Activated naive CD8-positive, alpha-beta T cell treated with anti-CD3 and anti-CD28 coated beads for 36 hours (primary cell): ENCODE measurements at regions not wholly inside any gene's neighbourhood (a gene's known extent, or its start where the extent isn't known, plus 50 kb on each side); places are given as distances from the start of the nearest gene placed in this dataset.

Experiments used
- DNase-seq: peaks from one replicate; pipeline ENCODE4 v3.0.0; 2021
- H3K27ac Mint-ChIP-seq: one replicate; pipeline ENCODE4 v1.8.0; 2022; ENCODE audit warnings: mild to moderate bottlenecking, moderate library complexity, mixed read lengths
- H3K27me3 Mint-ChIP-seq: one replicate; pipeline ENCODE4 v1.8.0; 2022; ENCODE audit warnings: mild to moderate bottlenecking, mixed read lengths
- H3K36me3 Mint-ChIP-seq: one replicate; pipeline ENCODE4 v1.8.0; 2021; ENCODE audit warnings: mild to moderate bottlenecking, mixed read lengths
- H3K4me1 Mint-ChIP-seq: one replicate; pipeline ENCODE4 v1.8.0; 2021; ENCODE audit warnings: mixed read lengths
- H3K4me3 Mint-ChIP-seq: one replicate; pipeline ENCODE4 v1.8.0; 2022; ENCODE audit warnings: mild to moderate bottlenecking, moderate library complexity, mixed read lengths
- H3K9me3 Mint-ChIP-seq: one replicate; pipeline ENCODE4 v1.8.0; 2022; ENCODE audit warnings: mixed read lengths

GRCh38 chr22:44378380-44378779 is 65.6 kb upstream of the SHISAL1 start:
- H3K36me3 Mint-ChIP-seq, result peaks cover 7% of the 10 kb centered on the region
- H3K27me3 Mint-ChIP-seq, result peaks cover 18% of the 10 kb centered on the region
- H3K9me3 Mint-ChIP-seq, result peaks cover 17% of the 10 kb centered on the region
- no peak for DNase-seq
- H3K4me1 Mint-ChIP-seq, result no peaks in the 10 kb centered on the region
- H3K27ac Mint-ChIP-seq, result no peak overlapping the region
- no peak overlapping the region for H3K4me3 Mint-ChIP-seq

DNA sequence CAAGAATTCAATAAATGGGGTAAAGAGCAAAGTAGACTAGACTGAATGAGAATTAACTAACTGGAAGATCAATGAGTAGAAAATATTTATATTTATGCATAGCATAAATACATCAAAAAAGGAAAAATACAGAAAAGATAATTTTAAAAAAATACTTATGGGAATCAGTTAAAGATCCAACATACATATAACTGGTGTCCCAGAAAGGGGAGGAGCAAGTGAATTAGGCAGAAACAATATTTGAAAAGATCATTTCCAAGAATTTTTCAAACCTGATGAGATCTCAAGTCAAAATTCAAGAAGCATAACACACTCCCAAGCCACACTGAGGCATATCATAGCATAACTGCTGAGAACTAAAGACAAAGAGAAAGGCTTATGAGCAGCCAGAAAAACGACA is 62.7 kb upstream of the SHISAL1 start:
- H3K4me3 Mint-ChIP-seq, result no peak overlapping the region
- peaks cover 14% of the 10 kb centered on the region for H3K27me3 Mint-ChIP-seq
- no peaks in the 10 kb centered on the region for H3K4me1 Mint-ChIP-seq
- H3K27ac Mint-ChIP-seq, result no peak overlapping the region
- H3K36me3 Mint-ChIP-seq, result peaks cover 7% of the 10 kb centered on the region
- peaks cover 17% of the 10 kb centered on the region for H3K9me3 Mint-ChIP-seq
- DNase-seq, result no peak

- no peak for DNase-seq
- no peak overlapping the region for H3K4me3 Mint-ChIP-seq
- peaks cover 14% of the 10 kb centered on the region for H3K9me3 Mint-ChIP-seq
- peaks cover 4% of the 10 kb centered on the region for H3K36me3 Mint-ChIP-seq
- no peak overlapping the region for H3K27ac Mint-ChIP-seq
- no peaks in the 10 kb centered on the region for H3K4me1 Mint-ChIP-seq
- peaks cover 14% of the 10 kb centered on the region for H3K27me3 Mint-ChIP-seq
Measured at GRCh38 chr22:44373234-44373633, 60.5 kb upstream of the SHISAL1 start.

- Mint-ChIP-seq H3K27ac (no peak overlapping the region), H3K9me3 (peaks cover 14% of the 10 kb centered on the region), H3K4me3 (no peak overlapping the region), H3K36me3 (peaks cover 4% of the 10 kb centered on the region), H3K27me3 (peaks cover 14% of the 10 kb centered on the region), H3K4me1 (no peaks in the 10 kb centered on the region)
- DNase-seq, result no peak
Measured at GRCh38 chr22:44372611-44373010, 59.9 kb upstream of the SHISAL1 start.

DNA sequence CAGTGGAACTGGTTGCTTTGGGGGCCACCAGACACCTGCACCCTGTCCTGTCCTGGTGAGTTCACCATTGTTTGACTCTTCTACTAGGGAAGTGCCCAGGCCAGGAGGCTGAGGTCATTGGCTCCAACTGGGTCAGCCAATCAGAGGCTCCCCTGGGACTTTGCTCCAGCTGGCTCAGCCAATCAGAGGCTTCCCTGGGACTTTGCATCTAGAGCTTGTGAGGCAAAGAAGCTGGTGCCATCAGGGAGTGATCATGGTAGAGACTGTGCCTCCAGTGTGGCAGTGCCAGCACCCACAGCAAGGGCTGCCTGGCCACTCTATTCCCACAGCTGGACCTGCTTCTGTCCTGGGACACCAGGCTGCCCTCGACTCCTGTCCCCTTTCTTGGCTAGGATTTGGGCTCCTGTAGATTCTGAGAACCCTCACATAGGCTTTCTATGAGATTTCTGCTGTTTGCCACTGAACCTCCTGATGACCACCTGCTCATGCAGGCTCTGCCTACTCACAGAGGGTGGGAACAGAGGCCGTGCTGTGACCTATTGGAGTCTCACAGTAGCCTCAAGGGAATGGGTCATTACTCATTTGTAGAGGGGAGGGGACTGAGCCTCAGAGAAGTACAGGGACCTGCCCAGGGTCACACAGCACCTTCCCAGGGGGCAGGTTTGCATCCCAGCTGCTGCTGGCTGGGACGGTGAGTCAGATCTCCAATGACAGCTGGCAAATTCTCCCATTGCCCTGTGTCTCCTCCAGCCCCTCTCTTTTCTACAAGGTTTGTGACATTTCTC is 59.2 kb upstream of the SHISAL1 start:
- Mint-ChIP-seq H3K27ac (no peak overlapping the region), H3K4me1 (no peaks in the 10 kb centered on the region), H3K4me3 (no peak overlapping the region), H3K9me3 (peaks cover 14% of the 10 kb centered on the region), H3K36me3 (peaks cover 4% of the 10 kb centered on the region), H3K27me3 (peaks cover 14% of the 10 kb centered on the region)
- no peak for DNase-seq

GRCh38 chr22:44369916-44370801 is 57.4 kb upstream of the SHISAL1 start:
- Mint-ChIP-seq H3K4me1 (no peaks in the 10 kb centered on the region), H3K36me3 (peaks cover 2% of the 10 kb centered on the region), H3K9me3 (peaks cover 5% of the 10 kb centered on the region), H3K27me3 (peaks cover 5% of the 10 kb centered on the region), H3K4me3 (no peak overlapping the region), H3K27ac (no peak overlapping the region)
- no peak for DNase-seq

DNA sequence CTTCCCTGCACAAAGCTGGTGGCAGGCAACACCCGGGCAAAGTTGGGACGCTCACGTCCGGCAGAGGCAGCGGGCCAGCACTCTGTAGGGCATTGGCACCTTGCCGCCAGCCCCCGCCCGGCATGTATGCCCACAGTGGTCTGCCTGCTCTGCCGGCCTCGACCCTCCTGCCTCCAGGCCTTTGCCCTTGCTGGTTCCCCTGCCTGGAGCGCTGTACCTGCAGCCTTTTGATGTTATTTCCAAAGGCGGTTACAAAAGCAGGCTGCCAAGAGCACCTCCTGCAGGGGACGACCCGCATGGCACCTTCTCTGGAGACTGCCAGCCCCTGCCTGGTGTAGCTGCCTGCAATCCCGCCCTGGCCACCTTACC is 56.5 kb upstream of the SHISAL1 start:
- DNase-seq, result no peak
- Mint-ChIP-seq H3K4me3 (no peak overlapping the region), H3K9me3 (no peaks in the 10 kb centered on the region)

DNA sequence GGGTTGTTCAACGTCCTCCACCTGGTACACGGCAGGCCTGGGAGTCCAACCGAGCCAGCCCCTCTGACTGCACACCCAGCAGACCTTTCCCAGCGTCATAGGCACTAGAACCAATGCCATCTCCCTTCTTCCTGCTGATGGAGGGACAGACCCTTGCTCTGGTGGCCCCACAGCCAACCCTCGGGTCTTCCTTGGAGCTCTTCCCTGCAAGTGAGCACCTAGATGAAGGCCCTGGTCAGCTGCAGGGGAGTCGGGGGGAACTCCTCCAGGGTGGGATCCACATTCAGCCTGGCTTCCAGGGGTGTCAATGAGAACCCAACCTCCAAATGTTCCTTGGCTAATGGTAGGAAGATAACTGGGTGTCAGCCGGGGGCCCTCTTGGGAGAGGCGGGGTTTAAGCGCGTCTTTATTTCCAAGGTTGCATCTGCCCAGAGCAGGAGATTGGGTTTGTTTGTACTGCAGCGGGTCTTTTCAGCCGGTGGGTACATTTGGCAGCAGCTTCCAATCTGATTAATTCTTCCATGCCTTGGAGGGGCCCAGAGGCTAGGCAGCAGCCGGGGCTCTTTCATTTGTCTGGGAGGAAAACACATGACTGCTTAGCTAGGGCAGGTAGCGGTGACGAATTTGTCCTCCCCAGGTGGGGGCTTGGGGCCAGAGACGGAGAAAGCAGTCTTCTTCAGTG is 56.0 kb upstream of the SHISAL1 start:
- Mint-ChIP-seq H3K36me3 (no peaks in the 10 kb centered on the region), H3K27me3 (no peaks in the 10 kb centered on the region), H3K4me3 (no peak overlapping the region), H3K9me3 (no peaks in the 10 kb centered on the region), H3K27ac (no peak overlapping the region), H3K4me1 (no peaks in the 10 kb centered on the region)
- no peak for DNase-seq

More for the DNA sequence above, 56.5 kb upstream of the SHISAL1 start:
- Mint-ChIP-seq H3K4me1 (no peaks in the 10 kb centered on the region), H3K27me3 (peaks cover 3% of the 10 kb centered on the region), H3K36me3 (no peaks in the 10 kb centered on the region), H3K27ac (no peak overlapping the region)

GRCh38 chr22:44366372-44367300 is 53.9 kb upstream of the SHISAL1 start:
- H3K36me3 Mint-ChIP-seq, result no peaks in the 10 kb centered on the region
- H3K4me1 Mint-ChIP-seq, result no peaks in the 10 kb centered on the region
- H3K9me3 Mint-ChIP-seq, result no peaks in the 10 kb centered on the region
- no peaks in the 10 kb centered on the region for H3K27me3 Mint-ChIP-seq
- no peak overlapping the region for H3K4me3 Mint-ChIP-seq
- DNase-seq, result no peak
- no peak overlapping the region for H3K27ac Mint-ChIP-seq

DNA sequence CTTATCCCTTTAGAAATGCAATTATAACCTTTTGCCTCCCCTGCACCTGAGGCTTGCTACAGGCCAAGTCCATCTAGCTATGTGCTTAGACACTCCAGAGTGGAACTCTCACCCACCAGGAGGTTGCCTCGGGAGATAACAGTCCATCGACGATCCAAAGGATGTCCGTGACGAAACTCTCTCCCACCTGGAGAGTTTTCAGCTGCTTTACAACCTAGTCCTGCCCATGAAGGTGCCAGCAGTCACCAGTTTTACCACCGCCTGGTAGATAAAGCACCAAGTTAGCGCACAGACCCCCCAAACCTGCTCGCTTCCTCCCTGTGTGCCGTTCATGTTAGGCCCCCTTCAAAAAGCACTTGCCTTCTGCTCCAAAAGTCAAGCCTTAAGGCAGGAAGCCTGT is 53.1 kb upstream of the SHISAL1 start:
- Mint-ChIP-seq H3K9me3 (no peaks in the 10 kb centered on the region), H3K36me3 (no peaks in the 10 kb centered on the region)
- no peak for DNase-seq

GRCh38 chr22:44365191-44365590 is 52.4 kb upstream of the SHISAL1 start:
- H3K36me3 Mint-ChIP-seq, result no peaks in the 10 kb centered on the region
- no peaks in the 10 kb centered on the region for H3K27me3 Mint-ChIP-seq
- H3K27ac Mint-ChIP-seq, result no peak overlapping the region
- H3K4me3 Mint-ChIP-seq, result no peak overlapping the region
- no peaks in the 10 kb centered on the region for H3K4me1 Mint-ChIP-seq
- no peak for DNase-seq
- H3K9me3 Mint-ChIP-seq, result no peaks in the 10 kb centered on the region

More for the DNA sequence above, 53.1 kb upstream of the SHISAL1 start:
- Mint-ChIP-seq H3K4me1 (no peaks in the 10 kb centered on the region), H3K27ac (no peak overlapping the region), H3K4me3 (no peak overlapping the region), H3K27me3 (no peaks in the 10 kb centered on the region)

DNA sequence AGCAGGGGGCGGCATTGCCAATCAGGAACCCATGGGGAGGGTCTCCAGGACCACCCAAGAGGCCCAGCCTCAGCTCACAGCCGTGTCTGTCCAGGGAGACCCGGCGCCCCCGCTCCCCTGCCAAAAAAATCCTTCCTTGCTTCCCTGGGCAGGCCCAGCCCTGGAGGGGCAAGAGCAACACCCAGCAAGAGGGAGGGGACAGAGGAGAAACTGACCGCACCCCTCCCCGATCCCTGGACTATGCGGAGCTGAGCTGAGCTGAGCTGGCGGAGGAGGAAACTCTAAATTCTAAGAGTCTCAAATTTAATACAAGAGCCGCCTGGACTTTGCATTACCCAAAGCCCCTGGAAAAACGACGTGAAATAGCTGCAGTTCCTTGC is 52.0 kb upstream of the SHISAL1 start:
- Mint-ChIP-seq H3K27me3 (peaks cover 1% of the 10 kb centered on the region), H3K4me3 (no peak overlapping the region), H3K4me1 (no peaks in the 10 kb centered on the region), H3K9me3 (no peaks in the 10 kb centered on the region), H3K36me3 (no peaks in the 10 kb centered on the region), H3K27ac (no peak overlapping the region)
- DNase-seq, result no peak

DNA sequence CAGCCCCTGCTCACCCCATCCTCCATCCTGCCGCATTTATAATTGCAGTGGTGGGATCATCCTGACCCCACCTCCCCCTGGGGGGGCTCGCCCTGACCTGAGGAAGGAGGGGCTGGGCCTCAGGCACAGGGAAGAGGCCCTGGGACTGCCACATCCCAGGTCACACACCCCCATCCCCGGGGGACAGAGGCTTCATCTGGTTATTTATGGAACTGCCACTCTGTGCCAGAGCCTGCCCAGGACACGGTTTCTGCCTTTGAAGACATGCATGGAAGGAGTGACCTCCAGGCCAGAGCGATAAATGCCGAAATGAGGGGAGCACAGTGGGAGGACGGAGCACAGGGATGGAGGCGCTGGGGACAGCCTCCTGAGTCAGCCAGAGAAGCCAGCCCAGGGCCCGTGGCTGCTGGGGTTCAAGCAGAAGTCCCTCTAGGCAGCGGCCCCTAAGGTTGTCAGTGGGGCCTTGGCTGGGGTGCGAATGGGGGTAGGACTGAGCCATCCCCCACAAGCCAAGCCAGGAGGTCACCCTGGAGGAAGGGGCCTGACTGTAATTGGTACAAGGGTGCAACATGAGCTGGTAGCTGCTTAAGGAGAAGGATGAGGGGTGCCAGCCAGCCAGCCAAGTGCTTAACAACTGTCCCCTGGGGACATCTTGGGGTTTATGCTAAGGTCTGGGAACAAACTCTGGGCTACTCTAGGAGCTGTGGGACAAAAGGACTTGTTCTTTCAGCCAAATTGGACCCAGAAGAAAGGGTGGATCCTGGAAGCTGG is 51.4 kb upstream of the SHISAL1 start:
- DNase-seq, result no peak
- H3K9me3 Mint-ChIP-seq, result no peaks in the 10 kb centered on the region
- peaks cover 3% of the 10 kb centered on the region for H3K27me3 Mint-ChIP-seq
- H3K4me3 Mint-ChIP-seq, result no peak overlapping the region
- no peak overlapping the region for H3K27ac Mint-ChIP-seq
- no peaks in the 10 kb centered on the region for H3K4me1 Mint-ChIP-seq
- H3K36me3 Mint-ChIP-seq, result no peaks in the 10 kb centered on the region
